Caco-2 (cell line): ENCODE measurements at regions not wholly inside any gene's neighbourhood (a gene's known extent, or its start where the extent isn't known, plus 50 kb on each side); places are given as distances from the start of the nearest gene placed in this dataset.

ENCODE experiments used
- BruUV-seq: library from RNA; stranded (reverse); fragments of 400-500 nt; replicated peaks from 2 replicates; lab custom pipeline; 2021; lab: Mats Ljungman, UMichigan
- CTCF ChIA-PET: fragments of 300-600 bp; sonication (Branson Sonifier 250); formaldehyde crosslinking; loops from one replicate; lab custom pipeline; 2022; ENCODE audit warnings: antibody characterized with exemption; lab: Charles Lee
- POLR2A ChIA-PET: fragments of 300-600 bp; sonication (Branson Sonifier 250); formaldehyde crosslinking; loops from one replicate; lab custom pipeline; 2022; ENCODE audit warnings: antibody characterized with exemption; lab: Charles Lee
- DNase-seq, 2 experiments: peaks; one replicate each; pipeline versions ENCODE4 v3.0.0 to v3.0.0-alpha.2; 2020 to 2022
- H3K27me3 ChIP-seq: replicated peaks from 2 replicates; pipeline ENCODE4 v1.6.0; 2011; ENCODE audit warnings: low read length; ENCODE audit not compliant: control insufficient read depth, insufficient read depth
- H3K36me3 ChIP-seq: 2 replicates; pipeline ENCODE4 v1.5.1; 2011; ENCODE audit warnings: low read length; ENCODE audit not compliant: control insufficient read depth, insufficient read depth
- H3K4me1 ChIP-seq: fragments of 250-450 bp; sonication (Bioruptor Pico); 2 replicates; pipeline ENCODE4 v1.5.1; 2020; ENCODE audit warnings: mild to moderate bottlenecking
- H3K4me3 ChIP-seq: 2 replicates; pipeline ENCODE4 v1.5.1; 2011; ENCODE audit warnings: low read depth, mild to moderate bottlenecking, control low read depth, low read length
- H3K9me3 ChIP-seq: fragments of 250-450 bp; sonication (Bioruptor Pico); 2 replicates; pipeline ENCODE4 v1.5.1; 2020; ENCODE audit warnings: mild to moderate bottlenecking, moderate library complexity
- H3K27ac Mint-ChIP-seq: one replicate; pipeline ENCODE4 v1.8.0; 2022; ENCODE audit warnings: mixed read lengths; ENCODE audit not compliant: unreplicated experiment
- H3K27me3 Mint-ChIP-seq: one replicate; pipeline ENCODE4 v1.8.0; 2022; ENCODE audit warnings: mixed read lengths; ENCODE audit not compliant: insufficient read depth, unreplicated experiment
- H3K36me3 Mint-ChIP-seq: one replicate; pipeline ENCODE4 v1.8.0; 2022; ENCODE audit warnings: mild to moderate bottlenecking, mixed read lengths; ENCODE audit not compliant: insufficient read depth, unreplicated experiment
- H3K4me1 Mint-ChIP-seq: one replicate; pipeline ENCODE4 v1.8.0; 2022; ENCODE audit warnings: low read depth, mixed read lengths; ENCODE audit not compliant: unreplicated experiment
- H3K4me3 Mint-ChIP-seq: one replicate; pipeline ENCODE4 v1.8.0; 2022; ENCODE audit warnings: mild to moderate bottlenecking, moderate library complexity, mixed read lengths; ENCODE audit not compliant: unreplicated experiment
- H3K9me3 Mint-ChIP-seq: one replicate; pipeline ENCODE4 v1.8.0; 2022; ENCODE audit warnings: mixed read lengths; ENCODE audit not compliant: unreplicated experiment
- intact Hi-C: fragments of 100-400 bp; cut with micrococcal nuclease; formaldehyde crosslinking; loops from one replicate; pipeline ENCODE4 v1.10.0; 2022; ENCODE audit not compliant: unreplicated experiment
- TF ChIP-seq, protein P1 (sequence below), 2 experiments: fragments of 200-600 bp in 1 of 2; IDR thresholded peaks; 1 replicate in 1 of 2; 2 replicates in 1 of 2; pipeline versions ENCODE4 v1.5.1 to v1.8.0; 2011 to 2022; ENCODE audit warnings: antibody characterized with exemption in 1 of 2, control low read depth in 1 of 2, inconsistent platforms in 1 of 2, low read depth in 1 of 2, low read length in 1 of 2, mild to moderate bottlenecking in 1 of 2, moderate library complexity in 1 of 2; ENCODE audit not compliant: insufficient read depth in 1 of 2, severe bottlenecking in 1 of 2, unreplicated experiment in 1 of 2

- no peak for DNase-seq
- H3K27me3 Mint-ChIP-seq: no peaks in the 10 kb centered on the region
- H3K36me3 Mint-ChIP-seq: no peaks in the 10 kb centered on the region
- no peaks in the 10 kb centered on the region for H3K4me1 Mint-ChIP-seq
- H3K27ac Mint-ChIP-seq: no peak overlapping the region
- CTCF ChIA-PET: no interaction called here
- H3K4me3 ChIP-seq: no peak overlapping the region
- H3K36me3 ChIP-seq: no peaks in the 10 kb centered on the region
- H3K4me1 ChIP-seq: no peaks in the 10 kb centered on the region
- TF ChIP-seq, protein P1, sequence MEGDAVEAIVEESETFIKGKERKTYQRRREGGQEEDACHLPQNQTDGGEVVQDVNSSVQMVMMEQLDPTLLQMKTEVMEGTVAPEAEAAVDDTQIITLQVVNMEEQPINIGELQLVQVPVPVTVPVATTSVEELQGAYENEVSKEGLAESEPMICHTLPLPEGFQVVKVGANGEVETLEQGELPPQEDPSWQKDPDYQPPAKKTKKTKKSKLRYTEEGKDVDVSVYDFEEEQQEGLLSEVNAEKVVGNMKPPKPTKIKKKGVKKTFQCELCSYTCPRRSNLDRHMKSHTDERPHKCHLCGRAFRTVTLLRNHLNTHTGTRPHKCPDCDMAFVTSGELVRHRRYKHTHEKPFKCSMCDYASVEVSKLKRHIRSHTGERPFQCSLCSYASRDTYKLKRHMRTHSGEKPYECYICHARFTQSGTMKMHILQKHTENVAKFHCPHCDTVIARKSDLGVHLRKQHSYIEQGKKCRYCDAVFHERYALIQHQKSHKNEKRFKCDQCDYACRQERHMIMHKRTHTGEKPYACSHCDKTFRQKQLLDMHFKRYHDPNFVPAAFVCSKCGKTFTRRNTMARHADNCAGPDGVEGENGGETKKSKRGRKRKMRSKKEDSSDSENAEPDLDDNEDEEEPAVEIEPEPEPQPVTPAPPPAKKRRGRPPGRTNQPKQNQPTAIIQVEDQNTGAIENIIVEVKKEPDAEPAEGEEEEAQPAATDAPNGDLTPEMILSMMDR (IDR thresholded peaks at IDR 0.05; ENCODE audit: insufficient read depth in 1 of 2, low read depth in 1 of 2, low read length in 1 of 2, severe bottlenecking in 1 of 2, unreplicated experiment in 1 of 2): no peak
- H3K9me3 ChIP-seq: no peaks in the 10 kb centered on the region
- intact Hi-C loops: no loop called here
- no peaks in the 10 kb centered on the region for H3K27me3 ChIP-seq
- no peaks in the 10 kb centered on the region for H3K9me3 Mint-ChIP-seq
- POLR2A ChIA-PET: no interaction called here
- BruUV-seq: no TSS peak
- no peak overlapping the region for H3K4me3 Mint-ChIP-seq
Measured at GRCh38 chr1:90434460-90434859, 282.6 kb downstream of the BARHL2 start.

DNA sequence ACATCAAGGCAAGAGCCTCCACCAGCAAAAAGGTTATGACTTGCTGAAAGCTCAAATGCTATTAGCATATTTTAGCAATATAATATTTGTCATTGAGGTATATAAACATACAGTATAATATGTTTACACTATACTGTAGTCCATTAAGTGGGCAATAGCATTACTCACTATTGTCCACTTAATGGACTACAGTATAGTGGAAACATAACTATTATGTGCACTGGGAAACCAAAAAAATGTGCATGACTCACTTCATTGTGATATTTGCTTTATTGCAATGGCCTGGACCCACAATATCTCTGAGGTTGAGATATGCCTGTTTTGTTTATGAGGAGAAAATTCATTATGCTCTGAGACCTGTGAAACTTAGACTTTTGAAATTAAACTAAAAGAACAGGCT lies 300.0 kb downstream of the BARHL2 start:
- Histone ChIP-seq H3K4me3 (no peak overlapping the region), H3K9me3 (no peaks in the 10 kb centered on the region), H3K27me3 (no peaks in the 10 kb centered on the region), H3K4me1 (no peaks in the 10 kb centered on the region), H3K36me3 (no peaks in the 10 kb centered on the region)
- Mint-ChIP-seq H3K9me3 (no peaks in the 10 kb centered on the region), H3K4me3 (no peak overlapping the region), H3K36me3 (no peaks in the 10 kb centered on the region), H3K4me1 (no peaks in the 10 kb centered on the region), H3K27ac (no peak overlapping the region), H3K27me3 (no peaks in the 10 kb centered on the region)
- no TSS peak for BruUV-seq
- POLR2A ChIA-PET: no interaction called here
- intact Hi-C loops: no loop called here
- TF ChIP-seq, protein P1 (IDR thresholded peaks at IDR 0.05; ENCODE audit: insufficient read depth in 1 of 2, low read depth in 1 of 2, low read length in 1 of 2, severe bottlenecking in 1 of 2, unreplicated experiment in 1 of 2): no peak
- DNase-seq: no peak
- CTCF ChIA-PET: no interaction called here

- H3K36me3 Mint-ChIP-seq: no peaks in the 10 kb centered on the region
Measured at GRCh38 chr1:90414201-90414600, 302.9 kb downstream of the BARHL2 start.

More at GRCh38 chr1:90414201-90414600, 302.9 kb downstream of the BARHL2 start:
- no peak for DNase-seq
- no TSS peak for BruUV-seq
- Mint-ChIP-seq H3K4me3 (no peak overlapping the region), H3K4me1 (no peaks in the 10 kb centered on the region), H3K27ac (no peak overlapping the region), H3K9me3 (no peaks in the 10 kb centered on the region), H3K27me3 (no peaks in the 10 kb centered on the region)
- intact Hi-C loops: no loop called here
- ChIA-PET CTCF (no interaction called here), POLR2A (no interaction called here)
- H3K27me3 ChIP-seq: no peaks in the 10 kb centered on the region
- TF ChIP-seq, protein P1 (IDR thresholded peaks at IDR 0.05; ENCODE audit: insufficient read depth in 1 of 2, low read depth in 1 of 2, low read length in 1 of 2, severe bottlenecking in 1 of 2, unreplicated experiment in 1 of 2): no peak
- no peak overlapping the region for H3K4me3 ChIP-seq
- H3K4me1 ChIP-seq: no peaks in the 10 kb centered on the region
- no peaks in the 10 kb centered on the region for H3K9me3 ChIP-seq
- H3K36me3 ChIP-seq: no peaks in the 10 kb centered on the region
